ENCODE measurements at regions not wholly inside any gene's neighbourhood (a gene's known extent, or its start where the extent isn't known, plus 50 kb on each side); places are given as distances from the start of the nearest gene placed in this dataset.
A peak's percentile ranks its signal among the peaks of the same experiment; 100 is the strongest.

DNA sequence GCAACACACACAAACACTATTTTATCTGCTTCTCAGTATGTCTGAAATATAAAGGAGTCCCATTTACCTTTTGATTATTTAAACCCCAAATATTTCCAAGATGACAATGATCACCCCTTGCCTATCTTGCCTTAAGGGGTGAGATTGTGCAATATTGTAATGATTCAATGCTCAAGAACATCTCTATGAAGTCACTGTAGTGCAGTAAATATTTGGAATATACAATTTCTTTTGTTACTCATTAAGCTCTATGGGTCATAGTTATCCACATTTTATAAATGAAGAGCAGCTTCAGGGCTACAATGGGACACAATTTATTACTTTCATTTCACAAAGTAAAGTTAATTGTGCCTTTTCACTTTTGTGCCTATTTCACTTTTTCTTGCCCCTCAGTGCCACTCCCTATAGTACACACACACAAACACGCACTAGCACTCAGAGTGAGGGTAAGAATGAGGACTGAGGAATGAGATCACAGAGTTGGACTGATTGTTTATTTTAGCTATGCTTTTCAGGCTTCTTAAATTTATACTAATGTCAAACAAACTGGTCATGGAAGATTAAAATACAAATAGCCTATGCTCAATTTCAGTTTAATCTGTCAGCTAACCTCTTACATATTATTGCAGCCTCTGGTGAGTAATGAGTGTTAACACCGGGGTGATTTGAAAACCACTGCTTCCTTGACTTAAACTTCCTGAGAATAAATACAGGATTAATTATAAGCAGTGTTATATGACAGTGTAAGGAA is 521.0 kb upstream of the B3GALT2 start:
- ATAC-seq (replicated peaks in 1 of 4) (no peak), DNase-seq (no peak)
- Mint-ChIP-seq H3K36me3 (no peaks in the 10 kb centered on the region), H3K9me3 (peaks cover 0 to 3% (median 0%) of the 10 kb centered on the region in 3 donors), H3K4me1 (peaks cover 0 to 11% (median 11%) of the 10 kb centered on the region in 3 donors), H3K4me3 (no peak overlapping the region), H3K27me3 (no peaks in the 10 kb centered on the region), H3K27ac (peak overlapping the region in 1 of 2 donors; percentile 40)
- CTCF ChIA-PET: interaction anchor here in 1 of 2 donors (0.6 kb wide), 2 partner anchors 144 to 648 kb away, joined by 3 read pairs; partner anchors contain the start of genes RO60 and UCHL5
- Histone ChIP-seq H3K27me3 (replicated peaks in 1 of 2; ENCODE audit: control insufficient read depth in 2 of 2, extremely low read depth in 1 of 2, insufficient read depth in 2 of 2, low read length in 1 of 2) (no peaks in the 10 kb centered on the region), H3K27ac (ENCODE audit: low read length) (no peak overlapping the region), H3K9me3 (no peaks in the 10 kb centered on the region), H3K4me1 (ENCODE audit: control insufficient read depth in 1 of 2, extremely low read depth in 1 of 2, insufficient read depth in 2 of 2, low read length in 2 of 2) (no peaks in the 10 kb centered on the region), H3K36me3 (ENCODE audit: control insufficient read depth in 2 of 2, extremely low read depth in 1 of 2, insufficient read depth in 1 of 2, low read length in 1 of 2) (no peaks in the 10 kb centered on the region), H3K4me3 (ENCODE audit: control insufficient read depth in 1 of 2, extremely low read depth in 1 of 2, low read length in 1 of 2) (no peak overlapping the region)
- WGBS (ENCODE audit: insufficient coverage): no CpG with 5 or more reads among the region's 2 CpGs
- POLR2A ChIA-PET: interaction anchor here (0.6 kb wide), 2 partner anchors 46 to 513 kb away, joined by 3 read pairs; no protein-coding TSS in a partner anchor

DNA sequence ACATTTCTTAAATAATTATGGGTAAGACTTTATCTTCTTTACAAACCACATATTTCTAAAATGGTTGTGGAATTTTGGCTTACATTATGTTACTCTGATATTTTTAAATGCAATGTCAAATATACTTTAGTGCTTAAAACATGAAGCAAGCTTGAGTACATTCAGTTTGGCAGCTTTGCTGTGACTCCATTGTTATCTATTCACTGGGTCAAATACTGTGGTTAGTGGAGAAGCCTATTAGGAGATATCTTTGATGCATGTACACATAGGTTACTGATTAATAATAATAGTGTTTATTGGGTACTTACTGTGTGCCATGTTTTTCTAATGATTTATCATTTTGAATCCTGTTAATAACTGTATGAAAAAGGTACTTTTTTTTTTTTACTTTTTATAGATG is 520.4 kb upstream of the B3GALT2 start:
- Mint-ChIP-seq H3K27me3 (no peaks in the 10 kb centered on the region), H3K9me3 (peaks cover 0 to 3% (median 0%) of the 10 kb centered on the region in 3 donors), H3K4me1 (peaks cover 4 to 15% (median 15%) of the 10 kb centered on the region in 3 donors), H3K36me3 (no peaks in the 10 kb centered on the region), H3K4me3 (no peak overlapping the region), H3K27ac (no peak overlapping the region)
- Histone ChIP-seq H3K4me1 (ENCODE audit: control insufficient read depth in 1 of 2, extremely low read depth in 1 of 2, insufficient read depth in 2 of 2, low read length in 2 of 2) (peaks cover 0 to 1% of the 10 kb centered on the region in 2 experiments), H3K27ac (ENCODE audit: low read length) (no peak overlapping the region), H3K27me3 (replicated peaks in 1 of 2; ENCODE audit: control insufficient read depth in 2 of 2, extremely low read depth in 1 of 2, insufficient read depth in 2 of 2, low read length in 1 of 2) (no peaks in the 10 kb centered on the region), H3K4me3 (ENCODE audit: control insufficient read depth in 1 of 2, extremely low read depth in 1 of 2, low read length in 1 of 2) (no peak overlapping the region), H3K9me3 (no peaks in the 10 kb centered on the region), H3K36me3 (ENCODE audit: control insufficient read depth in 2 of 2, extremely low read depth in 1 of 2, insufficient read depth in 1 of 2, low read length in 1 of 2) (no peaks in the 10 kb centered on the region)
- DNase-seq: no peak
- ChIA-PET POLR2A (interaction anchor here in 1 of 2 donors (0.6 kb wide), 1 partner anchor 46 kb away, joined by 3 read pairs; no protein-coding TSS in a partner anchor), CTCF (no interaction called here)
- ATAC-seq (replicated peaks in 1 of 4): no peak

DNA sequence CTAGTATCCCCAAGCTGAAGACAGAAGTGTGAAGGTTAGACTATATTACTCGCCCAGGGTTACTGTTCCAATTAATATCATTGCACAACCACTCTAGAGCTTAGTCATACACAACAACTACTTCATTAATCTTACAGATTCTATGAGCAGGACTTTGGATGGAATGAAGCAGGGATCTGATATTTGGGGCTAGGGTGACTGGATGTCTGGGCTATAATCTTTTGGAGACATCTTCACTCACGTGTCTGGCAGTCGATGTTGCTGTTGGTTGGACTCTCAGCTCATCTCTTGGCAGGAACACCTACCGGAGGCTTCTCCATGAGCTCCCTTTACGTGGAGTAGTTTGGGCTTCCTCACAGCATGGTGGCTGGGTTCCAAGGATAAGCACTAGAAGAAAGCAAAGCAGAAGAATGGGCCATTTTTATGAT is 519.2 kb upstream of the B3GALT2 start:
- ChIA-PET CTCF (no interaction called here), POLR2A (no interaction called here)
- peaks cover 0 to 3% (median 0%) of the 10 kb centered on the region in 3 donors for H3K9me3 Mint-ChIP-seq
- DNase-seq (no peak), ATAC-seq (replicated peaks in 1 of 4) (no peak)
- H3K27me3 ChIP-seq (replicated peaks in 1 of 2; ENCODE audit: control insufficient read depth in 2 of 2, extremely low read depth in 1 of 2, insufficient read depth in 2 of 2, low read length in 1 of 2): no peaks in the 10 kb centered on the region
- WGBS (ENCODE audit: insufficient coverage): 92% methylated on average over 4 of the region's 5 CpGs
- no peak overlapping the region for H3K4me3 ChIP-seq (ENCODE audit: control insufficient read depth in 1 of 2, extremely low read depth in 1 of 2, low read length in 1 of 2)
- H3K36me3 Mint-ChIP-seq: no peaks in the 10 kb centered on the region
- no peaks in the 10 kb centered on the region for H3K27me3 Mint-ChIP-seq
- no peak overlapping the region for H3K4me3 Mint-ChIP-seq
- no peaks in the 10 kb centered on the region for H3K36me3 ChIP-seq (ENCODE audit: control insufficient read depth in 2 of 2, extremely low read depth in 1 of 2, insufficient read depth in 1 of 2, low read length in 1 of 2)
- H3K27ac Mint-ChIP-seq: no peak overlapping the region
- no peaks in the 10 kb centered on the region for H3K9me3 ChIP-seq
- H3K4me1 Mint-ChIP-seq: peaks cover 6 to 27% (median 25%) of the 10 kb centered on the region in 3 donors
- peaks cover 0 to 2% of the 10 kb centered on the region in 2 experiments for H3K4me1 ChIP-seq (ENCODE audit: control insufficient read depth in 1 of 2, extremely low read depth in 1 of 2, insufficient read depth in 2 of 2, low read length in 2 of 2)
- H3K27ac ChIP-seq (ENCODE audit: low read length): no peak overlapping the region

DNA sequence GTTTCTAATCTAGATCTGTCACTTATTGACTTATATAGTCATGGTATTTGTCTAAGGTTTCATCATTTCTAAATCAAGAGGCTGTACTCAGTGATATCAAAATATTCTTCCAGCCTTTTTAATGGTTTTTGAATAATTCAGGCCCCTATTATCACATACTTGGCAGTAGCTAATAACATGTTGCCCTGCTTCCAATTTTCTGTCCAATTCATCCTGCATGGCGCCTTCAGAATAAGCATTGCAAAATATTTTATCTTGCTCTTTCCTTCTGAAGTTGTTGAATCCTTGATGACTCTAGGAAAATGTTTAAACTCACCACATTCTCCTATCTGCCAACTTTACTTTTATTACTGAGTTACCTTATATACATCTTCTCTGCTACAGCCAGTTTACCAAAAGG is 517.2 kb upstream of the B3GALT2 start:
- H3K4me3 Mint-ChIP-seq: no peak overlapping the region
- no peaks in the 10 kb centered on the region for H3K27me3 Mint-ChIP-seq
- H3K4me3 ChIP-seq (ENCODE audit: control insufficient read depth in 1 of 2, extremely low read depth in 1 of 2, low read length in 1 of 2): no peak overlapping the region
- no peak overlapping the region for H3K27ac ChIP-seq (ENCODE audit: low read length)
- no peak for DNase-seq
- H3K36me3 Mint-ChIP-seq: no peaks in the 10 kb centered on the region
- no peak overlapping the region for H3K27ac Mint-ChIP-seq
- peaks cover 6 to 28% (median 25%) of the 10 kb centered on the region in 3 donors for H3K4me1 Mint-ChIP-seq
- WGBS (ENCODE audit: insufficient coverage): no CpG with 5 or more reads among the region's 1 CpG
- H3K36me3 ChIP-seq (ENCODE audit: control insufficient read depth in 2 of 2, extremely low read depth in 1 of 2, insufficient read depth in 1 of 2, low read length in 1 of 2): no peaks in the 10 kb centered on the region
- H3K9me3 ChIP-seq: no peaks in the 10 kb centered on the region
- ChIA-PET CTCF (interaction anchor here in 1 of 2 donors (0.7 kb wide), 1 partner anchor 1229 kb away, joined by 4 read pairs; no protein-coding TSS in a partner anchor), POLR2A (no interaction called here)
- H3K4me1 ChIP-seq (ENCODE audit: control insufficient read depth in 1 of 2, extremely low read depth in 1 of 2, insufficient read depth in 2 of 2, low read length in 2 of 2): peaks cover 0 to 2% of the 10 kb centered on the region in 2 experiments
- H3K9me3 Mint-ChIP-seq: peaks cover 0 to 3% (median 0%) of the 10 kb centered on the region in 3 donors
- H3K27me3 ChIP-seq (replicated peaks in 1 of 2; ENCODE audit: control insufficient read depth in 2 of 2, extremely low read depth in 1 of 2, insufficient read depth in 2 of 2, low read length in 1 of 2): no peaks in the 10 kb centered on the region
- no peak for ATAC-seq (replicated peaks in 1 of 4)

DNA sequence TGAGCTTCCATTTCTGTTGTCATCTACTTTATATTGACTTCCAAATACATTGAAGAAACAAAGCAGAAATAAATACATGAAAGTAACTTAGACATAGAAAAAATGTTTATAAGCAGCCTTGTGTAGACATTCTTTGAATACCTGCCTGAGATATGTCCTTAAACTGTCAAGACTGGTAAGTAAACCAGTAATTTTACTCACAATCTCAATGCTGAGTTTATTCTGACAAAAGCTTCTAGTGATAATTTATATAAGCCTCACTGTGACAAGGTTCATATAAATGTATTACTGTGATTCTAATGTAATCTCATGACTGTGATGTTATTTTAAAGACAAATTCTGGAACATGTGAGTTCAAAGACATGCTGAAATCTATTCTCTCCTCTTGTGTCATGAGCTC is 516.7 kb upstream of the B3GALT2 start:
- H3K27me3 ChIP-seq (replicated peaks in 1 of 2; ENCODE audit: control insufficient read depth in 2 of 2, extremely low read depth in 1 of 2, insufficient read depth in 2 of 2, low read length in 1 of 2): no peaks in the 10 kb centered on the region
- H3K9me3 ChIP-seq: no peaks in the 10 kb centered on the region
- Mint-ChIP-seq H3K36me3 (no peaks in the 10 kb centered on the region), H3K27ac (no peak overlapping the region), H3K4me1 (peaks cover 6 to 25% (median 22%) of the 10 kb centered on the region in 3 donors), H3K4me3 (no peak overlapping the region), H3K27me3 (no peaks in the 10 kb centered on the region), H3K9me3 (peaks cover 0 to 3% (median 0%) of the 10 kb centered on the region in 3 donors)
- ATAC-seq (replicated peaks in 1 of 4): no peak
- H3K36me3 ChIP-seq (ENCODE audit: control insufficient read depth in 2 of 2, extremely low read depth in 1 of 2, insufficient read depth in 1 of 2, low read length in 1 of 2): no peaks in the 10 kb centered on the region
- CTCF ChIA-PET: interaction anchor here in 1 of 2 donors (0.7 kb wide), 1 partner anchor 1229 kb away, joined by 4 read pairs; no protein-coding TSS in a partner anchor
- H3K4me1 ChIP-seq (ENCODE audit: control insufficient read depth in 1 of 2, extremely low read depth in 1 of 2, insufficient read depth in 2 of 2, low read length in 2 of 2): peaks cover 0 to 2% of the 10 kb centered on the region in 2 experiments
- POLR2A ChIA-PET: no interaction called here
- DNase-seq: no peak
- no peak overlapping the region for H3K27ac ChIP-seq (ENCODE audit: low read length)
- no peak overlapping the region for H3K4me3 ChIP-seq (ENCODE audit: control insufficient read depth in 1 of 2, extremely low read depth in 1 of 2, low read length in 1 of 2)

DNA sequence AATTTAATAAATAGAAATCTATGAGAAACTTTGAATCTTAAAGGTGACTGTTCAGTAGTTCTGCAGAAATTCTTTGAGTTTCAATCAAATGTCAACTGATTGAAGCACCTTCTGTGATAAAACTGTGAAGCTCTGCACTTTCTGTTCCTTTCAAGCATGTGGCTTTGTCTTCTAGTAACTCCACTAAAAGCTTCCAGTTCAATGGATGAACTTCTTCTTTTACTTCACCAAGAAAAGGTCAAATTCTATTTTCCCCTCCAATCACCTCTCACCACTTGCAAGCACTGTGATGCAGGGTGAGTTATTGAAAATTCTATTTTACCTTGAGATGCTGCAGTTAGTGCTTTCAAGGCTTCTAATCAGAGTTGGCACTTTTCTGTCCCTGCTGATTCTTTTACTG is 515.3 kb upstream of the B3GALT2 start:
- Mint-ChIP-seq H3K4me3 (no peak overlapping the region), H3K27me3 (no peaks in the 10 kb centered on the region), H3K4me1 (peaks cover 6 to 16% (median 14%) of the 10 kb centered on the region in 3 donors), H3K27ac (no peak overlapping the region), H3K9me3 (peaks cover 0 to 3% (median 0%) of the 10 kb centered on the region in 3 donors), H3K36me3 (no peaks in the 10 kb centered on the region)
- Histone ChIP-seq H3K27ac (ENCODE audit: low read length) (no peak overlapping the region), H3K9me3 (no peaks in the 10 kb centered on the region), H3K4me3 (ENCODE audit: control insufficient read depth in 1 of 2, extremely low read depth in 1 of 2, low read length in 1 of 2) (no peak overlapping the region), H3K27me3 (replicated peaks in 1 of 2; ENCODE audit: control insufficient read depth in 2 of 2, extremely low read depth in 1 of 2, insufficient read depth in 2 of 2, low read length in 1 of 2) (no peaks in the 10 kb centered on the region), H3K36me3 (ENCODE audit: control insufficient read depth in 2 of 2, extremely low read depth in 1 of 2, insufficient read depth in 1 of 2, low read length in 1 of 2) (no peaks in the 10 kb centered on the region), H3K4me1 (ENCODE audit: control insufficient read depth in 1 of 2, extremely low read depth in 1 of 2, insufficient read depth in 2 of 2, low read length in 2 of 2) (peaks cover 0 to 2% of the 10 kb centered on the region in 2 experiments)
- ATAC-seq (replicated peaks in 1 of 4): no peak
- POLR2A ChIA-PET: no interaction called here
- CTCF ChIA-PET: no interaction called here
- DNase-seq: no peak

All from T-cell (primary cell).